WTC11 (cell line): ENCODE measurements at regions not wholly inside any gene's neighbourhood (a gene's known extent, or its start where the extent isn't known, plus 50 kb on each side); places are given as distances from the start of the nearest gene placed in this dataset.

ENCODE experiments used
- ATAC-seq: fragments of 200-7000 bp; cut with Tn5 transposase; 2 replicates; pipeline ENCODE4 v1.10.0; 2021; ENCODE audit warnings: mild to moderate bottlenecking, moderate library complexity
- CTCF ChIA-PET: fragments of 300-600 bp; sonication (Branson Sonifier 250); formaldehyde crosslinking; loops from one replicate; lab custom pipeline; 2021; ENCODE audit warnings: antibody characterized with exemption; lab: Charles Lee
- POLR2A ChIA-PET: fragments of 350-600 bp; sonication (Branson Sonifier 250); formaldehyde crosslinking; loops from one replicate; lab custom pipeline; 2021; ENCODE audit warnings: antibody characterized with exemption; lab: Charles Lee
- DNase-seq: peaks from one replicate; pipeline ENCODE4 v3.0.0; 2021; ENCODE audit warnings: low spot score
- H3K27ac Mint-ChIP-seq: 2 replicates; pipeline ENCODE4 v1.8.0; 2021; ENCODE audit warnings: mixed read lengths
- H3K27me3 Mint-ChIP-seq: 2 replicates; pipeline ENCODE4 v1.8.0; 2021; ENCODE audit warnings: low read depth, mild to moderate bottlenecking, moderate library complexity, mixed read lengths
- H3K36me3 Mint-ChIP-seq: 2 replicates; pipeline ENCODE4 v1.8.0; 2021; ENCODE audit warnings: mixed read lengths
- H3K4me1 Mint-ChIP-seq: 2 replicates; pipeline ENCODE4 v1.8.0; 2022; ENCODE audit warnings: mixed read lengths
- H3K4me3 Mint-ChIP-seq: 2 replicates; pipeline ENCODE4 v1.8.0; 2021; ENCODE audit warnings: mild to moderate bottlenecking, moderate library complexity, mixed read lengths
- H3K9me3 Mint-ChIP-seq: 2 replicates; pipeline ENCODE4 v1.8.0; 2021; ENCODE audit warnings: mixed read lengths
- IRF2 ChIP-seq: sonication (generic); formaldehyde crosslinking; IDR thresholded peaks from 2 replicates; pipeline ENCODE4 v1.8.0; 2022; ENCODE audit warnings: low read depth, missing genetic modification reagents, borderline replicate concordance
- MXD4 ChIP-seq: fragments of 250-450 bp; sonication (Bioruptor Pico); IDR thresholded peaks from 2 replicates; pipeline ENCODE4 v1.8.0; 2021; ENCODE audit warnings: mild to moderate bottlenecking, moderate library complexity, borderline replicate concordance
- MYBL2 ChIP-seq: sonication (generic); formaldehyde crosslinking; IDR thresholded peaks from 2 replicates; pipeline ENCODE4 v1.8.1; 2023; ENCODE audit warnings: mild to moderate bottlenecking, moderate library complexity, missing genetic modification reagents
- NFATC4 ChIP-seq: fragments of 250-450 bp; sonication (Bioruptor Pico); IDR thresholded peaks from 2 replicates; pipeline ENCODE4 v1.9.0; 2021; ENCODE audit warnings: mild to moderate bottlenecking
- NR2C2 ChIP-seq: sonication (generic); formaldehyde crosslinking; IDR thresholded peaks from 2 replicates; pipeline ENCODE4 v1.8.0; 2022; ENCODE audit warnings: mild to moderate bottlenecking, missing genetic modification reagents
- PRRX2 ChIP-seq: fragments of 250-450 bp; sonication (Bioruptor Pico); IDR thresholded peaks from 2 replicates; pipeline ENCODE4 v1.8.0; 2021; ENCODE audit warnings: mild to moderate bottlenecking
- TEAD4 ChIP-seq: sonication (generic); formaldehyde crosslinking; IDR thresholded peaks from 2 replicates; pipeline ENCODE4 v1.8.0; 2022; ENCODE audit warnings: mild to moderate bottlenecking, missing genetic modification reagents
- ZBTB21 ChIP-seq: sonication (generic); formaldehyde crosslinking; IDR thresholded peaks from 2 replicates; pipeline ENCODE4 v1.8.1; 2023; ENCODE audit warnings: mild to moderate bottlenecking, missing genetic modification reagents, borderline replicate concordance
- ZNF263 ChIP-seq: sonication (generic); formaldehyde crosslinking; IDR thresholded peaks from 2 replicates; pipeline ENCODE4 v1.8.1; 2022; ENCODE audit warnings: low read depth, mild to moderate bottlenecking, moderate library complexity, missing genetic modification reagents
- TF ChIP-seq, protein P1 (sequence below): sonication (generic); formaldehyde crosslinking; IDR thresholded peaks from 2 replicates; pipeline ENCODE4 v1.8.1; 2023; ENCODE audit warnings: mild to moderate bottlenecking, moderate library complexity, missing genetic modification reagents
- TF ChIP-seq, protein P2 (sequence below): sonication (generic); formaldehyde crosslinking; IDR thresholded peaks from 2 replicates; pipeline ENCODE4 v1.8.0; 2022; ENCODE audit warnings: mild to moderate bottlenecking, missing genetic modification reagents
- TF ChIP-seq, protein P3 (sequence below): sonication (generic); formaldehyde crosslinking; IDR thresholded peaks from 2 replicates; pipeline ENCODE4 v1.8.1; 2022; ENCODE audit warnings: missing genetic modification reagents, borderline replicate concordance
- TF ChIP-seq, protein P4 (sequence below): sonication (generic); formaldehyde crosslinking; IDR thresholded peaks from 2 replicates; pipeline ENCODE4 v1.8.1; 2023; ENCODE audit warnings: mild to moderate bottlenecking, missing genetic modification reagents, moderate library complexity
- TF ChIP-seq, protein P5 (sequence below): sonication (generic); formaldehyde crosslinking; IDR thresholded peaks from 2 replicates; pipeline ENCODE4 v1.8.1; 2022; ENCODE audit warnings: low read depth, missing genetic modification reagents, borderline replicate concordance
- TF ChIP-seq, protein P6 (sequence below): sonication (generic); formaldehyde crosslinking; conservative IDR thresholded peaks from 2 replicates; pipeline ENCODE4 v1.8.1; 2023; ENCODE audit warnings: mild to moderate bottlenecking, low read depth, missing genetic modification reagents, moderate library complexity
- TF ChIP-seq, protein P7 (sequence below): fragments of 250-450 bp; sonication (Bioruptor Pico); IDR thresholded peaks from 2 replicates; pipeline ENCODE4 v1.9.0; 2021; ENCODE audit warnings: mild to moderate bottlenecking

DNA sequence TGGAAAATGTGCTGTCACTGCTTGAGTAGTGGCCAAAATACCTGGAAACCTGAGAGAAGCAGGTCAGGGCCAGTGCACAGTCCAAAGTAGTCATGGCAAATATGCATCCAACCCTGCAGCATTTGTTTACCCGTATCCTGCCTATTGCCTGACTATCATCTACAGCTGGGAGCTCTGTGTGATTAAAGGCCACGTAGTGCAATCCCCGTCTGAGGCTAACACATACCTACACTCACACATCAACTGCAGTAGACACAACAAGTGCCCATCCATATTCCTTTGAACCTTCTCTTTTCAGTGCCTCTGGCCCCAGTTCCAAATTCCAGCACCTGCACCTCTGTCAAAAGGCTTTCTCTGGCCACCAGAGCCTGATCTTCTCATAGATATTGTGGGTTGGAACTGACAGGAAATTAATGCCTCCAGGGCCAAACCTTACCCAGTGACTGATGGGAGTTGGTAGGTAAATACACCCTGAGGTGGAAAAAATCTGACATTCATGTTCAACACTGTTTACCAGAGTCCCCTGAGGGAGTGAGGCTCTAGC lies 383.0 kb downstream of the SETD4 start (continued):
- TF ChIP-seq, protein P1, sequence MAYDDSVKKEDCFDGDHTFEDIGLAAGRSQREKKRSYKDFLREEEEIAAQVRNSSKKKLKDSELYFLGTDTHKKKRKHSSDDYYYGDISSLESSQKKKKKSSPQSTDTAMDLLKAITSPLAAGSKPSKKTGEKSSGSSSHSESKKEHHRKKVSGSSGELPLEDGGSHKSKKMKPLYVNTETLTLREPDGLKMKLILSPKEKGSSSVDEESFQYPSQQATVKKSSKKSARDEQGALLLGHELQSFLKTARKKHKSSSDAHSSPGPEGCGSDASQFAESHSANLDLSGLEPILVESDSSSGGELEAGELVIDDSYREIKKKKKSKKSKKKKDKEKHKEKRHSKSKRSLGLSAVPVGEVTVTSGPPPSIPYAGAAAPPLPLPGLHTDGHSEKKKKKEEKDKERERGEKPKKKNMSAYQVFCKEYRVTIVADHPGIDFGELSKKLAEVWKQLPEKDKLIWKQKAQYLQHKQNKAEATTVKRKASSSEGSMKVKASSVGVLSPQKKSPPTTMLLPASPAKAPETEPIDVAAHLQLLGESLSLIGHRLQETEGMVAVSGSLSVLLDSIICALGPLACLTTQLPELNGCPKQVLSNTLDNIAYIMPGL (CRISPR knock-in tag) = no peak
- TF ChIP-seq, all 79 proteins: peak for 0

DNA sequence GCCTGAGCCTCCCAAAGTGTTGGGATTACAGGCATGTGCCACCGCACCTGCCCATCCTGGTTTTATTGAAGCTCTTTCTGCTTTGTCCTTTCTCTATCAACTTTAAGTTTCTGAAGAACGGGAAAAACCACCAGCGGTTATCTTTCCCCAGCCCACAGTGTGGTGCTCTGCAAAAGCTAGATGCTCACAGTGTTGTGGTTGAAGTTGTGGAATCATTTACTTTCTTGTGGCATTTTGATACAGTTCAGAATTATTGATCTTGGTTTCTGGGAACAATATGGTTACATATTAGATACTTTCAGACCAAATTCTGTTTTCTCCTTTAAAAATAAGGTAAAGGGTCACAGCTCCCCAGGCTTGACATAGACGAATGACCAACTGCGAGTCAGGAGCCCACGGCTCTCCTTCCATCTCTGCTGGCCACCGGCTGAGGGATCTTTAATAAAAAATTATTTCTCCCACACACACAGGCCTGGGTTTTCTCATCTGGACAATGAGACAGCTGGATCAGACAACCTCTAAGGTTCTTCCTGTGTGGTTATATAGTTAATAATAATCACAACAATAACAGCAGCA lies 385.3 kb downstream of the SETD4 start:
- ATAC-seq (no peak), DNase-seq (no peak)
- ChIA-PET CTCF (interaction anchor here (1.0 kb wide), 1 partner anchor 470 kb away, joined by 3 read pairs; no protein-coding TSS in a partner anchor), POLR2A (no interaction called here)
- Mint-ChIP-seq H3K36me3 (no peaks in the 10 kb centered on the region), H3K9me3 (peaks cover 4% of the 10 kb centered on the region; the same call in 1 of the 2 replicates), H3K4me1 (peaks cover 3% of the 10 kb centered on the region; the same call in 1 of the 2 replicates), H3K4me3 (no peak overlapping the region), H3K27me3 (no peaks in the 10 kb centered on the region), H3K27ac (no peak overlapping the region)
- TF ChIP-seq MXD4 (CRISPR knock-in tag) = no peak
- TF ChIP-seq, protein P2, sequence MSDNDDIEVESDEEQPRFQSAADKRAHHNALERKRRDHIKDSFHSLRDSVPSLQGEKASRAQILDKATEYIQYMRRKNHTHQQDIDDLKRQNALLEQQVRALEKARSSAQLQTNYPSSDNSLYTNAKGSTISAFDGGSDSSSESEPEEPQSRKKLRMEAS (CRISPR knock-in tag) = no peak

DNA sequence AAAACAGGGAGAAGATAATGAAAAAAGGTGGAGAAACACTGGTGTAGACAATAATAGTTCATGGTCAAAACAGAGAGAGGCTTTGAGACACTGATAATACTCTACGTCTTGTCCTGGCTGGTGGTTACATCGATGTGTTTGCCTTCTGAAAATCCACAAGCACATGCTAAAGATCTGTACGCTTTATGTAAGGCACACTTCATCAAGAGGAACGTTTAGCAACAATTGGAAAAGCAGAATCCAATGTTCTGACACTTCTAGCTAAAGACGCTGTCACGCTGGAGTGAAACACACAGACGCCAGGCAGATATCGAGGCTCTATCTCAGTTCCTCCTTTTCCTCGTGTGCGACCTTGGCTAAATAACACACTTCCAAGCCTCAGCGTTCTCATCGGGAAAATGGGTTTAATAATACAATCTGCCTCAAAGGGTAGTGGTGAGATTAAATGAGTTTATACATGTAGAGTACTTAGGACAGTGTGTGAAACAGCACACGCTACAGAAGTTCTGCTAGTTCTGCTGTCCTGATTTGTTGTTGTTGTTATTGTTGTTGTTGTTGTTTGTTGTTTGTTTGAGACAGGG lies 386.1 kb downstream of the SETD4 start:
- TF ChIP-seq, protein P3, sequence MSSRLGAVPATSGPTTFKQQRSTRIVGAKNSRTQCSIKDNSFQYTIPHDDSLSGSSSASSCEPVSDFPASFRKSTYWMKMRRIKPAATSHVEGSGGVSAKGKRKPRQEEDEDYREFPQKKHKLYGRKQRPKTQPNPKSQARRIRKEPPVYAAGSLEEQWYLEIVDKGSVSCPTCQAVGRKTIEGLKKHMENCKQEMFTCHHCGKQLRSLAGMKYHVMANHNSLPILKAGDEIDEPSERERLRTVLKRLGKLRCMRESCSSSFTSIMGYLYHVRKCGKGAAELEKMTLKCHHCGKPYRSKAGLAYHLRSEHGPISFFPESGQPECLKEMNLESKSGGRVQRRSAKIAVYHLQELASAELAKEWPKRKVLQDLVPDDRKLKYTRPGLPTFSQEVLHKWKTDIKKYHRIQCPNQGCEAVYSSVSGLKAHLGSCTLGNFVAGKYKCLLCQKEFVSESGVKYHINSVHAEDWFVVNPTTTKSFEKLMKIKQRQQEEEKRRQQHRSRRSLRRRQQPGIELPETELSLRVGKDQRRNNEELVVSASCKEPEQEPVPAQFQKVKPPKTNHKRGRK = no peak
- TF ChIP-seq IRF2 (CRISPR knock-in tag) = no peak
- TF ChIP-seq NFATC4 (CRISPR knock-in tag) = no peak
- no peak for TF ChIP-seq MYBL2 (CRISPR knock-in tag)
- TF ChIP-seq, protein P4, sequence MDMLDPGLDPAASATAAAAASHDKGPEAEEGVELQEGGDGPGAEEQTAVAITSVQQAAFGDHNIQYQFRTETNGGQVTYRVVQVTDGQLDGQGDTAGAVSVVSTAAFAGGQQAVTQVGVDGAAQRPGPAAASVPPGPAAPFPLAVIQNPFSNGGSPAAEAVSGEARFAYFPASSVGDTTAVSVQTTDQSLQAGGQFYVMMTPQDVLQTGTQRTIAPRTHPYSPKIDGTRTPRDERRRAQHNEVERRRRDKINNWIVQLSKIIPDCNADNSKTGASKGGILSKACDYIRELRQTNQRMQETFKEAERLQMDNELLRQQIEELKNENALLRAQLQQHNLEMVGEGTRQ (CRISPR knock-in tag) = no peak
- TF ChIP-seq, protein P5, sequence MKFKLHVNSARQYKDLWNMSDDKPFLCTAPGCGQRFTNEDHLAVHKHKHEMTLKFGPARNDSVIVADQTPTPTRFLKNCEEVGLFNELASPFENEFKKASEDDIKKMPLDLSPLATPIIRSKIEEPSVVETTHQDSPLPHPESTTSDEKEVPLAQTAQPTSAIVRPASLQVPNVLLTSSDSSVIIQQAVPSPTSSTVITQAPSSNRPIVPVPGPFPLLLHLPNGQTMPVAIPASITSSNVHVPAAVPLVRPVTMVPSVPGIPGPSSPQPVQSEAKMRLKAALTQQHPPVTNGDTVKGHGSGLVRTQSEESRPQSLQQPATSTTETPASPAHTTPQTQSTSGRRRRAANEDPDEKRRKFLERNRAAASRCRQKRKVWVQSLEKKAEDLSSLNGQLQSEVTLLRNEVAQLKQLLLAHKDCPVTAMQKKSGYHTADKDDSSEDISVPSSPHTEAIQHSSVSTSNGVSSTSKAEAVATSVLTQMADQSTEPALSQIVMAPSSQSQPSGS (CRISPR knock-in tag) = no peak
- TF ChIP-seq, all 79 proteins: peak for 0
- no peak overlapping the region for H3K4me3 Mint-ChIP-seq
- no peak for ATAC-seq
- peaks cover 4% of the 10 kb centered on the region; the same call in 1 of the 2 replicates for H3K9me3 Mint-ChIP-seq
- CTCF ChIA-PET = interaction anchor here (1.0 kb wide), 1 partner anchor 469 kb away, joined by 3 read pairs; no protein-coding TSS in a partner anchor
- POLR2A ChIA-PET = no interaction called here
- H3K27ac Mint-ChIP-seq = no peak overlapping the region
- H3K36me3 Mint-ChIP-seq = no peaks in the 10 kb centered on the region
- no peaks in the 10 kb centered on the region for H3K27me3 Mint-ChIP-seq
- DNase-seq = no peak
- H3K4me1 Mint-ChIP-seq = peaks cover 3% of the 10 kb centered on the region; the same call in 1 of the 2 replicates

DNA sequence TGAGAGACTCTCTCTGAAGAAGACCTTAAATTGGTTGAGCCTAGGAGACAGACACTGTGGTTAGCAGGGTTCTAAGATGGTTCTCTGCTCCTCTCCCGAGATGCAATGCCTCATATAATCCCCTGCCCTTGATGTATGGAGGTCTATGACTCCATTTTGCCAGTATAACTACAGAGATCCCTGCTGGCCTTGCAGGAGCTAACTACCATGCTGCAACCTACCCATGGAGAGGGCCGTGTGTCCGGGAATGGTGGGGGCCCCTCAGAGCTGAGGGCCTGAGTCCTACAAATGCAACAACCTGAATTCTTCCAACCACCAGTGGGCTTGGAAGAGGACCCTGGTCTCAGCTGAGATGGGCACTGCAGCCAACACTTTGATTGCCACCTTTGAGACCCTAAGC lies 388.0 kb downstream of the SETD4 start:
- CTCF ChIA-PET = no interaction called here
- peaks cover 7% of the 10 kb centered on the region for H3K9me3 Mint-ChIP-seq
- ATAC-seq (no peak), DNase-seq (no peak)
- no peaks in the 10 kb centered on the region for H3K36me3 Mint-ChIP-seq
- H3K4me3 Mint-ChIP-seq = no peak overlapping the region
- POLR2A ChIA-PET = interaction anchor here (0.5 kb wide), 1 partner anchor 49 kb away, joined by 3 read pairs; no protein-coding TSS in a partner anchor
- peaks cover 3% of the 10 kb centered on the region; the same call in 1 of the 2 replicates for H3K4me1 Mint-ChIP-seq
- no peaks in the 10 kb centered on the region for H3K27me3 Mint-ChIP-seq
- H3K27ac Mint-ChIP-seq = no peak overlapping the region
- TF ChIP-seq TEAD4 (CRISPR knock-in tag) (no peak), ZNF263 (no peak), PRRX2 (no peak), ZBTB21 (CRISPR knock-in tag) (no peak), NR2C2 (CRISPR knock-in tag) (no peak), MXD4 (CRISPR knock-in tag) (no peak)
- TF ChIP-seq, protein P6, sequence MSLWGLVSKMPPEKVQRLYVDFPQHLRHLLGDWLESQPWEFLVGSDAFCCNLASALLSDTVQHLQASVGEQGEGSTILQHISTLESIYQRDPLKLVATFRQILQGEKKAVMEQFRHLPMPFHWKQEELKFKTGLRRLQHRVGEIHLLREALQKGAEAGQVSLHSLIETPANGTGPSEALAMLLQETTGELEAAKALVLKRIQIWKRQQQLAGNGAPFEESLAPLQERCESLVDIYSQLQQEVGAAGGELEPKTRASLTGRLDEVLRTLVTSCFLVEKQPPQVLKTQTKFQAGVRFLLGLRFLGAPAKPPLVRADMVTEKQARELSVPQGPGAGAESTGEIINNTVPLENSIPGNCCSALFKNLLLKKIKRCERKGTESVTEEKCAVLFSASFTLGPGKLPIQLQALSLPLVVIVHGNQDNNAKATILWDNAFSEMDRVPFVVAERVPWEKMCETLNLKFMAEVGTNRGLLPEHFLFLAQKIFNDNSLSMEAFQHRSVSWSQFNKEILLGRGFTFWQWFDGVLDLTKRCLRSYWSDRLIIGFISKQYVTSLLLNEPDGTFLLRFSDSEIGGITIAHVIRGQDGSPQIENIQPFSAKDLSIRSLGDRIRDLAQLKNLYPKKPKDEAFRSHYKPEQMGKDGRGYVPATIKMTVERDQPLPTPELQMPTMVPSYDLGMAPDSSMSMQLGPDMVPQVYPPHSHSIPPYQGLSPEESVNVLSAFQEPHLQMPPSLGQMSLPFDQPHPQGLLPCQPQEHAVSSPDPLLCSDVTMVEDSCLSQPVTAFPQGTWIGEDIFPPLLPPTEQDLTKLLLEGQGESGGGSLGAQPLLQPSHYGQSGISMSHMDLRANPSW = no peak
- TF ChIP-seq, protein P7, sequence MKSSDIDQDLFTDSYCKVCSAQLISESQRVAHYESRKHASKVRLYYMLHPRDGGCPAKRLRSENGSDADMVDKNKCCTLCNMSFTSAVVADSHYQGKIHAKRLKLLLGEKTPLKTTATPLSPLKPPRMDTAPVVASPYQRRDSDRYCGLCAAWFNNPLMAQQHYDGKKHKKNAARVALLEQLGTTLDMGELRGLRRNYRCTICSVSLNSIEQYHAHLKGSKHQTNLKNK = no peak
